OCI-M1 (cell line): ENCODE measurements at regions not wholly inside any gene's neighbourhood (a gene's known extent, or its start where the extent isn't known, plus 50 kb on each side); places are given as distances from the start of the nearest gene placed in this dataset.
"Not testable (repeated sequence)": the region's sequence is repeated elsewhere in the genome, so short reads cannot be mapped to it uniquely, and the experiment has no call there.

ENCODE experiments used
- DNase-seq: peaks from one replicate; lab custom pipeline; 2025; lab: John Stamatoyannopoulos, UW

GRCh38 chr5:17978954-17979353, 344.7 kb downstream of the TAF11L14 start:
- DNase-seq, result no peak

GRCh38 chr5:17982626-17983025, 348.4 kb downstream of the TAF11L14 start:
- DNase-seq, result not testable (repeated sequence)

- DNase-seq, result peak; percentile 60
Observed at GRCh38 chr5:17989036-17989435, 354.8 kb downstream of the TAF11L14 start.

- no peak for DNase-seq
Observed at GRCh38 chr5:17989567-17990563, 355.6 kb downstream of the TAF11L14 start.

GRCh38 chr5:17991775-17992174, 357.5 kb downstream of the TAF11L14 start:
- DNase-seq, result no peak

GRCh38 chr5:17992291-17992690, 358.0 kb downstream of the TAF11L14 start:
- no peak for DNase-seq

- DNase-seq, result peak; percentile 77
Observed at GRCh38 chr5:17995997-17996396, 361.7 kb downstream of the TAF11L14 start.

- peak; percentile 19 for DNase-seq
Observed at GRCh38 chr5:17999858-18000257, 365.6 kb downstream of the TAF11L14 start.

GRCh38 chr5:18000744-18001143, 366.5 kb downstream of the TAF11L14 start:
- DNase-seq, result peak; percentile 57

GRCh38 chr5:18003312-18003711, 369.1 kb downstream of the TAF11L14 start:
- no peak for DNase-seq

- no peak for DNase-seq
Observed at GRCh38 chr5:18003784-18004183, 369.5 kb downstream of the TAF11L14 start.

GRCh38 chr5:18006235-18006634, 372.0 kb downstream of the TAF11L14 start:
- DNase-seq, result not testable (repeated sequence)

GRCh38 chr5:18008940-18009339, 374.7 kb downstream of the TAF11L14 start:
- DNase-seq, result no peak

GRCh38 chr5:18010053-18010452, 375.8 kb downstream of the TAF11L14 start:
- peak; percentile 40 for DNase-seq

GRCh38 chr5:18018472-18018871, 384.2 kb downstream of the TAF11L14 start:
- DNase-seq, result no peak

- DNase-seq, result no peak
Observed at GRCh38 chr5:18023275-18023674, 389.0 kb downstream of the TAF11L14 start.

- DNase-seq, result no peak
Observed at GRCh38 chr5:18023986-18024385, 389.7 kb downstream of the TAF11L14 start.

GRCh38 chr5:18024542-18024941, 390.3 kb downstream of the TAF11L14 start:
- no peak for DNase-seq

- no peak for DNase-seq
Observed at GRCh38 chr5:18027241-18027867, 393.1 kb downstream of the TAF11L14 start.

- DNase-seq, result no peak
Observed at GRCh38 chr5:18028036-18028435, 393.8 kb downstream of the TAF11L14 start.

GRCh38 chr5:18032744-18033143, 398.5 kb downstream of the TAF11L14 start:
- peak; percentile 6 for DNase-seq

- no peak for DNase-seq
Observed at GRCh38 chr5:18036531-18036930, 402.3 kb downstream of the TAF11L14 start.

- DNase-seq, result no peak
Observed at GRCh38 chr5:18037718-18038117, 403.5 kb downstream of the TAF11L14 start.
